ENCODE measurements at regions not wholly inside any gene's neighbourhood (a gene's known extent, or its start where the extent isn't known, plus 50 kb on each side); places are given as distances from the start of the nearest gene placed in this dataset.

- DNase-seq, result no peak
Measured at GRCh38 chr2:12300019-12300602, 416.6 kb upstream of the TRIB2 start.

DNA sequence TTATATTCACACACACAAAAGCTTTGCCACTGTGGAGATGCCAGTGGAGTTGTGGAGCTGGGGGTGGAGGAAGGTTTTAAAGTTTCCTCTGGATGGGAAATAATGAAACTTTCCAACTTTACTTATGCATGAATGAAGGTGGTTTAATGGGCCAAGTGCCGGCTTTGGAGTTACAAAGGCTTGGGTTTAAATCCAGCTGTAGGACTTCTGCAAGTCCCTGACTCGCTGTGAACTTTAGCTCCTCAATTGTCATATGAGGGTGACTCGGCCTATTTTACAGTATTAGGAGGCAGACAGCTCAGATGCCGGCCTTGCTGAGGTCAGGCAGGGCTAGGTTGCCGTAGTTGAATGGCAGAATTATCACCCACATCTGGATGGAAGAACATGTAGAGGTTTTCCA is 415.8 kb upstream of the TRIB2 start:
- no peak for DNase-seq

DNA sequence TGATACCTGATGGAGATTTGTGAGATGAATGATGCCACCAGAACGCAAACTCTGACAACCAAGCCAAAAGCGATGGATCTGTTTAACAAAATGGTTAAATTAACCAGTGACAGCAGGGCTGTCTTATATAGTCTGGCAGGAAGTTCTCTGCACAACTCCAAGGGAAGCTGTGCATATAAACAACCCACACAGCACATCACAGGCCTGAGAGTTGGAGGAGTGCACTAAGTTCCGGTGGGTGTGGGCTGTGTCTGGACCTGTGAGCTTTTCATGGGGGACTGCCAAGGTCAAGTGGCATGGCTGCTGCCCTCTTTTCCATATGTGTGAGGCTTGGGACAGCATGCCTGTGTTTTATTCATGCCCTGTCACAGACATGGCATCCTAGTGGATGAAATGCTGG is 414.6 kb upstream of the TRIB2 start:
- no peak for DNase-seq

DNA sequence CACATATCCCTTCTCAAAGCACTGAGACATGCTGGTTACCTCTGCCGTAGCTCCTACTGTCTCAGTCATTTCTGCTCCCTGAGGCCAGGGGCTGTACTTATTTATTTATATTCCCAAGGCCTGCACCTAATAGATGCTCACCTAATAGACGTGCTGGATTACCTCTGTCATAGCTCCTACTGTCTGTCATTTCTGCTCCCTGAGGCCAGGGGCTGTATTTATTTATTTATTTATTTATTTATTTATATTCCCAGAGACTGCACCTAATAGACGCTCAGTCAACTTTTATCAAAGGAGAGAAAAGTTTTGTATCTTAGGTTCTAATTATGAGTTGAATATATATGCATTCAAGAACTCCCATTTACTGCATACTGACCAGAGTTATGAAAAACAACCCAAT is 414.0 kb upstream of the TRIB2 start:
- DNase-seq, result no peak

GRCh38 chr2:12303181-12304030 is 413.3 kb upstream of the TRIB2 start:
- DNase-seq, result no peak

DNA sequence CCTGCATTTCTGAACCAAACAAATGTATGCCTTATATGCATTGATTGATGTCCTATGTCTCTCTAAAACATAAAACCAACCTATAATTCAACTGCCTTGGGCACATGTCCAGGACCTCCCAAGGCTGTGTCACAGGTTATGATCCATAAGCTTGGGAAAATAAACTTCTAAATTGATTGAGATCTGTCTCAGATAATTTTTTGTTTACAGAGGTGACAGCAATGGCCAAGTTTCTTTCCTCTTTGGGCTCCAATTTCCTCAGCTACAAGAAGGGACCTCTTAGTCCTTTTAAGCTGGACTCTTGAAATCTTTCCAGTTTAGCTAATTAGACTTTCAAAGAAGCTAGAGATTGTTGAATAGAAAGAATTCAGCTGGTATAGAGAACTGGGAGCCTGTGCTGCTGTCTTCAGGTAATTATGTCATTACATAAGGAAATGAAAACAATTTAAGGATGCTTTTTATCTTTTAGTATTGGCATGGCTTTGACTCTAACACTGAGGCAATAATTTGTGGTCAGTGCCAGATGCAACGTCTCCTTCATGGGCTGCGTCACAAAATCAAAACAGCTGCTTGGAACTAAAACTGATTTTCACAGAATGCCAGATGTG is 412.1 kb upstream of the TRIB2 start:
- DNase-seq, result no peak

DNA sequence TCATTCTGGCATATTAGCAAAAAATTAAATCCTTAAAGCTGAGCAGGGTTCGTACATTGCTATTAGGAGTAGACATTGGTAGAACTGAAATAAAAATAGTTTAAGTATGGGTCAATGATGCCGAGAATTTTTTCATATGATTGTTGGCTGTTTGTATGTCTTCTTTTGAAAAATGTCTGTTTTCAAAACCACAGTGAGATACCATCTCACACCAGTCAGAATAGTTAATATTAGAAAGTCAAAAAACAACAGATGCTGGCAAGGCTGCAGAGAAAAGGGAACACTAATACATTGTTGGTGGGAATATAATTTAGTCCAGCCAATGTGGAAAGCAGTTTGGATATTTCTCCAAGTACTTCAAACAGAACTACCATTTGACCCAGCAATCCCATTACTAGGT is 410.8 kb upstream of the TRIB2 start:
- DNase-seq, result no peak

DNA sequence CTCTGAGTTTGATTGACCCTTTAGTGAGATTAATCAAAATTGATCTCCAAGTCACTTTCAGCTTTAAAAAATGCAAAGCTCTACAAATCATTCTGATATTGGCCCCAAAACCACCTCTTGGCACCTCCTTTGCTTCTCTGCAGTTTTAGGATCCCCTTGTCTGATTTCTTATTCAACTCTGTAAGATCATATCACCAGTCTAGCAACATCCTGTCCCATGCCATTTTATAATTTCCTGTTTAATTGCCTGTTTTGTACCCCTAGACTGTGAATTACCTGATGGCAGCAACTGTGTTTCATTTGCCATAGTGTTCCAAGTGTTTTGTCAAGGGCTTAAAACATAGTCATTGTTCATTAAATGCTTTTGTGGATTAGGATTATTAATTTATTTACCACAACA is 406.3 kb upstream of the TRIB2 start:
- DNase-seq, result no peak

DNA sequence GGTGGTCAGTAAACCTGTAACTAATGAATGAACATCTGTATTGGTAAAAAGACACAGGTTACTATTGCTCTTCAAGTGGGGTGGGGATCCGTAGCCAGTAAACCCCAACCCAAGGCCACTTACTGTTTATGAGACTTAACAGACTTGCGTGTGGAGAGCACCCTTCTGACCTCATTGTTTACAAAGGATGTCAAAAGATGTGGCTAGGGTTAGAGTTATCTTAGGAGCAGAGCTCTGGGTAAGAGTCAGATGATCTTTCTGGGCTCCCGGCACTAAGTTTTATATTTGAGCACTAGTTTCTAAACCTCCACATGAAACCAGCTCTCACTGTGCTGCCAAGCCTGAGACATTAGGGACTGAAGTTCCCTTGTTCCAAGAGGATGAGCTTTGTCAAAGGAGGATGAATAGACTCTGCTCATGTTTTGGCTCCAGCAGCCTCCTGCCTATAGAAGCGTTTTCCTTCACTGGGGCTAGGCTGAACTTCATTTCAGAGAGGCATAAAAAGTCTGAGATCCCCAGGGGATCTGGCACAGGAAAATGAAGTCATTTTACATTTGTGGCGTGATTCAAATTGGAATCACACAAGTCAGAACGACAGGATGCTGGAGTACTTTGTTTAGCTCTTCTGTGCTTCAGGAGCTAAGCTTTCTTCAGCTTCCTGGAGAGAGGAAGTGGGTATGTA is 403.1 kb upstream of the TRIB2 start:
- DNase-seq, result no peak

- no peak for DNase-seq
Measured at GRCh38 chr2:12314127-12314760, 402.5 kb upstream of the TRIB2 start.

DNA sequence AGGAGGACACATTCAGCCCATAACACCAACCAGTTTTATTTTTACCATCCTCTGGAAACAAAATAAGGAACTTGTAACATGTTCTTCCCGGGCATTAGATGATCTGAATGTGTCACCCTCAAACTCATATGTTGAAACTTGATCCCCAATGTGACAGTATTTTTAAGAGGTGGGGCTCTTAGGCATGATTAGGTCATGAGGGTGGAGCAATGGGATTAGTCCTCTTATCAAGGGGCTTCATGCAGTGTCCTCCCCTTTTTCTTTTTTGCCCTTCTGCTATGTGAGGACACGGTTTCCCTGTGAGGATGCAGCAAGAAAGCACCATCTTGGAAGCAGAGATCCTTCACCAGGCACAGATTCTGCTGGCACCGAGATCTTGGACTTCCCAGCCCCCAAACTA is 401.5 kb upstream of the TRIB2 start:
- peak; percentile 17 to 37 (median 36) for DNase-seq

DNA sequence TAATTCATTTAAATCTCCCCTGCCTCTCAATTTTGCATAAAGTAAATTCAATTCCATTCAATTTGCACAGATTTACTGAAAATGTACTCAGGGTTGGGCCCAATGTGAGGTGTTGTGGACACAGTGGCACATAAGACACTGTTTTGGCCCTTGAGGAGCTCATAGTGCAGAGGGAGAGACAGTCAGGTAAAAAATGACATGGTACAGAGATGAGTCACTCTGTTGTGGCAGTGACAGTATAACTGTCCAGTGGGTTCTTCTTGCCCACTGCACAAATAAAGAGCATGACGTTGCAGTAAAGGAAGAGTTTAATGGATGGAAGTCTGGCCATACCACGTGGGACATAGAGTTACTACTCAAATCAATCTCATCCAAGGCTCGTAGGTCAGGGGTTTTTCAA is 400.3 kb upstream of the TRIB2 start:
- DNase-seq, result no peak

GRCh38 chr2:12317286-12317685 is 399.4 kb upstream of the TRIB2 start:
- DNase-seq, result no peak

- DNase-seq, result no peak
Measured at GRCh38 chr2:12317814-12318426, 398.8 kb upstream of the TRIB2 start.

DNA sequence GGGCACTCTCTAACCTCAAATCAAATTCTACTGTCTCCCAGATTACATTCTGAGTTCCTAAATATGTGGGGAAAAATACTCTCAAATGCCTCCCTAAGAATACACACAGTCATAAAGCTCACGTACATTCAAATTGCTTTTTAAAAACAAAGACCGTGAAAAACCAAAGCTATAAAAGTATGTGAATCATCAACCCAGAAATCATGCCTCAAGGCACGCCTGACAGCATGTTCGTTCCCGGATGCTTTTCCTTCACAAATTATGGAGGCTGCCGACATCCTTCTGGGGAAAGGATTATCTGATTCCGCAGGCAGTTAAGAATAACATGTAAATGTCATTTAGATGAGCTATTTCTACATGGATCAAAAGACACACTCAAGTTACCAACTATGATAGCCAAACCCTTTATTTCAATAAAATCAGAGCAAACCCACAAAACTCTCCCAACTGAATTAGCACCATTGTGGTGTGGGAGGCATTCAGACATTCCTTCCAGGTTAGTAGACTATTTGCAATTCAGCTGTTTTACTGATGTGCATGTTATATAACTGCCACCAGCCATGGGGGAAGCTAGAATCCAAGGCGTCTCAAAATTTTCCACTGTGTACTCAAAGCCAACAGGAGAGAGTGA is 398.2 kb upstream of the TRIB2 start:
- no peak for DNase-seq

DNA sequence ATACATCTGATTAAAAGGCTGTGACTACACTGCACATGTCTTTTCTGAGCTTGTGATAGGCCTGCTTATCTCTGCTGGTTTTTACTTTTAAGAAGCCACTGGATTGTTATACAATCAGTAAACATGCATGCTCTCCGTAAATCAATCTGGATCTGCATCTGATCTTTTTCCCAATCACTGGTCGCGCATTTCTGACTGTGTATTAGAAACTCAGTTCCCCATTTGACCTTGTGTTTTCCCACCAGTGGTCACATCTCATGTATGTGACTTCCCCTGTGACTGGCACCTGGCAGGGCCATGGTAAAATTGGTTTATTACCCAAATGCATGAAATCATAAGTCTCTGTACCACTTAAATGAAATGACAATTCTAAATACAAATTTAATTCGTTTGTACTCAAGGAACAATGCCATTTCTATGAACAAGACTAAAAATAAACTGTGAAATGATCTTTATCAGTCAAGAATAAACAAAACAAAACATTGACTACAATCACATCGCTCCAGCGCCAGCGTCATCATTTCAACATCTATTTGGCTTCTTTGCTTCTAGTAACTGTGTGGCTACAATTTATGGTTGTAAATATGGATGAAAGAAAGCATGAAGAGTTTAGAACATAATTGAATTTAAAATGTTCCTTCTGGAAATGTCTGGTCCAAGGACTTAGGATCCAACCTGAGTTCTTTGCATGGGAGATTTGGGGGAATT is 396.6 kb upstream of the TRIB2 start:
- no peak for DNase-seq

DNA sequence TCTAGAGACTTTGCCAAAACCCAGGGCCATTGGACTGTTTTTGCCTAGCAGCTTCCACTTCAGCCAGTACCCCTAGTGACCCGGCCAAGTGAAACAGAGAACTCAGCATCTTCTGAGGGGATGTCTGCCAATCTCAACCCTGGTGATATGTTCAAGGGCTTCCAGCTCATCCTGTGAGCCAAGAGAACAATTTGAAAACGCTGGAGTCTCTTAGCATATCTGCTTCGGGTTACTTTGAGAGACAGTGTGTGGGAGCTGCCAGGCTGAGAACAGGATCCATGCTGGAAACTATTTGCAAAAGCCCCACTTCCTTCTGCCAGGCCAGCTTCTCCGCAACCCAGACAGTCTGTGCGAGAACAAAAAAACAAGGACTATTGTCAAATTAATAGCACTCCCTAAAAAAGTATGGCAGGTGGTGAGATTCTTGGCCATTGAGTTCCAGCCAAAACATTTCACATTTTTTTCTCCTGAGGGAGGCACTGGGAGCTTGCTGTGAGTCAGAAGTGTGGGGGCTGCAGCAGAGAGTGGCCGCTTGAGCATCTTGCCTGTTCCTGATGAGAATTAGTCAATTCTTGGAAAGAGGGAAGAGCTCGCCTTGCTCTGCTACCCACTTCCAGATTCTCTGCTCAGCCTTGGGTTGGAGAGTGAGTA is 395.6 kb upstream of the TRIB2 start:
- peak; percentile 59 to 66 (median 60) for DNase-seq

DNA sequence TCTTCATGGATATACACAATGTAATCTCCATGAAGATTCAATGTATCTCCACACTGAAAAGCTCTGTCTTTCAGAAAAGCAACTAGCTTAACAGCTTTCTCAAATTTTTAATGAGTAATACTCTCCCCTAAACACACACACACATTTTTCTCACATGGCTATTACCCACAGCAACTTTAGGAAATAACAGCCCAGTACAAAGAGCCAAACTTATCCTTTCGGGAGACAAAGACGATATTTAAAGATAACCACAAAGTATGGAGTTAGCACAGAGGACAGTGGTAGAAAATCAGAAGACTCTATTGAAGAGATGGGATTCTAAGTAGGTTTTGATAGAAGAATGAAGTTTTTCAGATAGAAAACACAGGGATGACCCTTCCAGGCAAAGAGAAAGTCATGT is 394.9 kb upstream of the TRIB2 start:
- DNase-seq, result no peak

DNA sequence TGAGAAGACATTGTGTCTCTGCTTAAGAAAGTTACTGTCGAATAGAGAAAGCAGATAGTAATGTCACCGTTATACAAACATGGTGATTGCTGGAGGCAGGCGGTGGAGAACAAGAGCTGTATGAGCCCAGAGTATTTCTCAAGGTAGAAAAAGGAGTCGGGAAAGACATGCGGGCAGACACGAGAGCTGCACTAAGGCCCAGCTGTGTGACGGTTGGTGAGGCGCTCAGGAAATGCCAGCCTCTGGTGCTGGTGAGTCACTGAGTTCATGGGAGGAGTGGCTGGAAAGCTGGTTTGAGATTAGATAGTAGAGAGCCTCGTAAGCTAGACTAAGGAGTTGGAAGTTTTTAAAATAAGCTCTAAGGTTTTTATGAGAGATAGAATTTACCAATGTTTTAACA is 390.9 kb upstream of the TRIB2 start:
- DNase-seq, result peak; percentile 43 to 59 (median 59)

DNA sequence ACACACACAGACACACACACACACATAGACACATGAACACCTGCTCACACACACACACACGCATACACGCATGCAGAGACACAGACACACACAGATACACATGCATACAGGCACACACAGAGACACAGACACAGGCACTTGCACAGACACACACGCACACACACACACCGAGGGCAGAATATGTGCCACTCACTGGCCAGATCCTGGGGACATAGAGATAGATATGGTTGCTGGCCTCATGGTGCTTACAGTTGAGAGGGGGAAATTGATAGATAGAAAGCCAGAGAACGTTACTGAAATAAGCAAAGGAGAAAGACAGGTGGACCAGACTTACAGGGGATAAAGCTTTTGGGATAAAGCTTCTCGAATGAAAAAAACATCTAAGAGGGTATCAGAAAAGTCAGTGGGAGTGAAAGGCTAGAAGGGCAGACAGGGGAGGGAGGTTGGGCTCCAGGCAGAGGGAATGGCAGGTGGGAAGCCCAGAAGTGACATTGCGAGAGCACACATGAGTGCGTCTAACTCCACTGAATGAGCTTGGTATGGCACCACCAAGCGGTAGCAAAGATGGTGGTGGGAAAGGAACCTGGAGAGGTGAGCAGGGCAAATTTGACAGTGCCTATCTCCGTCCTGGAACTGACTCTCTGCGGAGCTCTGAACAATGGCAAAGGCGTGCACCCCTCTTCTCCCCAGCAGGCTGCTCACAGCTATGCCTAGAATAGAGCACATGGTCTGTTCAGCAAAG is 390.1 kb upstream of the TRIB2 start:
- no peak for DNase-seq

All from suppressor macrophage treated with lipopolysaccharide for 1 hour (primary cell).